ENCODE measurements at regions not wholly inside any gene's neighbourhood (a gene's known extent, or its start where the extent isn't known, plus 50 kb on each side); places are given as distances from the start of the nearest gene placed in this dataset.

DNA sequence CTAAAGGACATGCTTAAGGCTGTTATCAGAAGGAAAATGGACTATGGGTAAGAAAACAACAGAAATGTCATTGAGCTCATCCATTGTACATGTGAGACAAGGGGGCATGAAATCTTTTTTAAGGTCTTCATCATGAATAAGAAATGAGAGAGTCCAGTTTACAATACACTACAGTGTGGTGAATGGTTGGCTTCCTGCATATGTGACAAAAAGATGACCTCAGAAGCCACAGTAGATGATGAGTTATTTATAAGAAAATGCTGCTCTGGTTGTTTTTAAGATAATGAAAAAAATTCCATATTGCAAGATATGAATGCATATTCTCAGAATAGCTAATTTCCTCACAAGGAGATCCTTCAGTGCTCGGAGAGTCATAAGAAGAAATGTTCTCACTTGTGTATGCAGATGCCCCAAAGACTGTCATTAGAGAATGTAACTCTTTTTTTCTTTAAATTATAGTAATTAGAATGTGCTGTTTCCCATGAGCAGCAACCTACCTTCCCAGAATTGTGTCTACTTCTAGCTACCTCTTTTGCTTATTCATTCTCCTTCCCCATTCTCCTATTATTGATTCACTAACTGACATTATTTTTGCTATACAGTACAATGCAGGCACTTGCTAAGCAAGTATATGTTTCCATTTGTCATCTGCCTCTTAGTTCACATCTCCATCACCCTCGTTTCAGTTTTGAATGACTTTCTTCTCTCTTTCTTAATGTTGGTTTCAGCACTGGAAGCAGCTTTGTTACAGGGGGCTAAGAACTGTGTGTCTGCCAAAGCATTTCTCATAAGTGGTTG is 152.0 kb upstream of the PEX5L start:
- no peak for DNase-seq

DNA sequence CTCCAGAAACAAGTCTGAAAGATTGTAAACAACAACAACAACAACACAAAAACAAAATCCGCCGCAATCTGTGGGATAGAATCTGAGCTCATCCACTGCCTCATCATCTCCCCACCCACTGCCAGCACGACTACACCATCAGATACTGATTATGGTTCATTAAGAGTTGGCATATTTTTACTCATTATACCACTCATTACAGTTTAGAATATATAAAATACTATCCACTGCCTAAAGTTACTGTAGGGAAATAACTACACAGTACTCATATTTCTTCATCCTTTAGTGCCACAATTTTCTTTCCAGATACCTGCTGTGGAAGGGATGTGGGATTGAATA is 152.5 kb upstream of the PEX5L start:
- no peak for DNase-seq

DNA sequence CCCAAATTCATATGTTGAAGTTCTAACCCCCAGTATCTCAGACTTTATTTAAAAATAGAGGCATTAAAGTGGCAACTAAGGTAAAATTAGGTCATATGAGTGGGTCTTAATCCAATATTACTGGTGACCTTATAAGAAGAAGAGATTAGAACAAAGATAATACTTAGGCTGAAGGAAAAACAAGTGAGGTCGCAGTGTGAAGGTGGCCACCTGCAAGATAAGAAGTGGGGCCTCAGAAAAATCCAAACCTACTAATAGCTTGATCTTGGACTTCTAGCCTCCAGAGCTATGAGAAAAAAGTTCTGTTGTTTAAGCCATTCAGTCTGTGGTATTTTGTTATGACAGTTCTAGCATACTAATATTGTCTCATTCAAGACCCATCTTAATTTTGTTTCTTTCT is 159.9 kb upstream of the PEX5L start:
- no peak for DNase-seq

DNA sequence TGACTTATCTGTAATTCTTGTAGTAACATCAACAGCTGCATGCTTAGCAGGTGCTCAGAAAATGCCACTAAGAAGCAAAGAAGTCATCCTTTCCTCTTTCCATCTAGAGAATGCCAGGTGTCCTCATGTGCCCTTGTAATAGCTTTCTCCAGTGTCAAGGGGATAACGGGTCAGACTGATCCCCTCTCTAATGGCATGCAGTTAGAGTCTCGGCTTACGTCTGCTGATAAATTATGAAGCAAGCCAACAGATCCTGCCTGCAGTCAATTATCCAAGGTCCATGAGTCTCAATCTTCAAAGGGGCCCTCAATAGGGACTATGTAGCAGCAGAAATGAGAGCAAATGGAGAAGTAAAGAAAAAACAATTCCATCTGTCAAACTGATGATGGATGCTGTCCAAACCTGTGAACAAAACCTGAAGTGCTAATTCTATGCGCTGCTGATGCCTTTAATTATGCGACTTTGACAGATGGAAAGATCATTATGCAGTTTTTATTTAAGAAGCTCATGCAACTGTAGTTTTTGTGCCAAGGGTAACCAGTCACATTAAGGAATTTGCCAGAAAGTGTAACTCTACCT is 162.8 kb upstream of the PEX5L start:
- DNase-seq, result no peak

DNA sequence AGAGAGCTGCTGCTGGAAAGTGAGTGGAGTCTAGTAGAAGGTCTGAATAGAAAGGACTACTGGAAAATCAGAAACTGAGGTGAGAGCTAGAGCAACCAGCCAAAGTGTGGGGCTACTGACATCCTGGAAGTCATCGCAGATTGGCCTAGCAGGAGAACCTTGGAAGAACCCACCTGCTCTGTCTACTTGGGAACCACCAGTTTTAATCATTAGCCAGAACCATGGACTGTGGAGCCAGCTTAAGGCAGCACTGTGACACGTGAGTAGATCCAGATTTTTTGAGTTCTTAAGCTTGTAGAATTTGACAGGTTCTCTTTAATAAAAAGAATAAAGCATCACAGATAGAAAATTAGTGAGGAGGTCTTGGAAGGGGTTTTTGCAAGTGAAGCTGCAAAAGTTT is 179.1 kb upstream of the PEX5L start:
- no peak for DNase-seq

DNA sequence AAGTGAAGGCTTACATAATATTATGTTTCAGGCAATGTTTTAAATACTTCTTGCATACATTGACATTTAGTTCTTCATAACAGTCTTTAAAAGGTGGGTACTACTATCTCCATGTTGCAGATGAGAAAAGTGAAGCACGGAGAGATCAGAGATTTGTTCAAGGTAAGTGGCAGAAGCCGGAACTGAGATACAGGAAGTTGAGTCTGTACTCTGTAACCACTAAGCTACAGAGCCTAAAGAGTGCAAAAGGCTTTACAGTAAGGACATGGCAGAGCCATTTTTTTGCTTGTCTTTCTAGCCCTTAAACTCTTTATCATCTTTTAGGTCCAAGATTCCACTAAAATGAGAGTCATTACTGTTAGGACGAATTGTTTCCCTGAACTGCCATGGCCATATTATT is 186.5 kb upstream of the PEX5L start:
- no peak for DNase-seq

DNA sequence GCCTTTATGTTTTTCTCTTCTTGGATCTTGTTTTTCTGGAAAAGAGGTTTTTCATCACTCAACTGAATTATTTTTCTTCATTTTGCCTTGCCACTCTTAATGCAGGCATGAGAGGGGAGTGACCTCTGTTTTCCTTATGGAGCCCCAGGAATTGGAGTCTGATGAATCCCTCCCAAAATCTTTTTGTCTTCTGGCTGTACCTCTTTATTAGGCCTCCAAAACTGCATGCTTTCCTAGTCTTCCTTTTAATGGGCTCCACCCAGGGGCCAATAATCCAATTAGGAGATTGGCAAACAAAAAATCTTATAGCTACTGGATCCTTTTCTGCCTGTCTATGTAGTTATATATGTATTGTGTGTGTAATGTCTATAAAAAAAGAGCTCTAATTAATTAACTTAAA is 192.4 kb upstream of the PEX5L start:
- no peak for DNase-seq

DNA sequence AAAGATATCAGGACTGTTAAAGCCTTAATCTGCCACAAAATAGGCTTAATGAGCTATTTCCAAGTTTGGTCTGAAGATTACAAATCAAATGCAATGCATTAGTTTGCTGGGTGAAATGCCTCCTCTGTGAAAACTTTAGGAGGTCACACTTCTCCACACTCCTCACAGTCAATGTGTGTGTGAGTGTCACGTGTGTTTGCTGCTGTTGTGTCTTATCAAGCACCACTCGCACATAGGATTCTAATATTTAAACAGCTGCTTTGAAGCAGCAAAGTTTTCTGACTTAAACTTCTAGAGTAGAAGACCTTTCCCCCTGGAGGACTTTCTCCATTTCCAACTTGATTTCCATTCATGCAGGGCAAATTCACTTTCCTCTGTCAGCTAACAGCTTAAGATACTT is 203.2 kb upstream of the PEX5L start:
- DNase-seq, result no peak

DNA sequence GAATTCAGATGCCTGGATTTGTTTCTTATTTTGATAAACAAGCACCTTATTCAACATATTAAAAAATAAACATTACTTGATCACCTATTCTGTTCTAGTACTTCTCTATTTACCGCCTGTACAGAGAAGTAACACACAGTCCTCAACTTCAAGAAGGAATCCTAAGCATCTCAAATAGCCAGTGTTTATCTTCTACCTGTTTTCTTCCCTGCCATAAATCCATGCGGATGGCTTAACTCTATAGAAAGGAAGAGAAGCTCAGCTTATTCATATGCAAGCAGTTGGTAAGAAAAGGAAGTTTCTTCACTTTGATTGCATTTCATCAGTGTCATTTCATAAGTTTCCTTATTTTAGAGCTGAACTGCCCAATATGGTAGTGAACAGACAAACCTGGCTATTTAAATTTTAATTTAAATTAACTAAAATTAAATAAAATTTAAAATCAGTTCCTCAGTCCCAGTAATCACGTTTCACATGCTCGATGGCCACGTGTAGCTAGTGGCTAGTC is 210.0 kb upstream of the PEX5L start:
- no peak for DNase-seq

DNA sequence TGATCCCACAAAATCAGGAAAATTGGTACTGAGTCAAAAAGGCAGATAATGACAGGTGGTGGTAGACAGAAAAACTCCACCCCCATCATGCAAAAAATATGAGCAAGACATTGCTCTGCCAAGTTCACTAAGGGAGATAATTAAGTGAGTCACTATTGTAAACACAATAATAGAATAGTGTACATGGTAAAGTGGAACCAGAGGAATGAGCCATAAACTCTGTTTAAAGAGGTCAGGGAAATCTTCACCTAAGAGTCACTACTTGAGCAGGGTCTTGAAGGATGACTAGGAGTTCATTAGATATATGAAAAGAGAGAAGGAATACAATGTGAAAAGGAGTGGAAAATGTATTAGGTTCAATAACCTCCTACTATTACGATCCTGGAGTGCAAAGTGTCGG is 213.4 kb upstream of the PEX5L start:
- peak; percentile 17 for DNase-seq

DNA sequence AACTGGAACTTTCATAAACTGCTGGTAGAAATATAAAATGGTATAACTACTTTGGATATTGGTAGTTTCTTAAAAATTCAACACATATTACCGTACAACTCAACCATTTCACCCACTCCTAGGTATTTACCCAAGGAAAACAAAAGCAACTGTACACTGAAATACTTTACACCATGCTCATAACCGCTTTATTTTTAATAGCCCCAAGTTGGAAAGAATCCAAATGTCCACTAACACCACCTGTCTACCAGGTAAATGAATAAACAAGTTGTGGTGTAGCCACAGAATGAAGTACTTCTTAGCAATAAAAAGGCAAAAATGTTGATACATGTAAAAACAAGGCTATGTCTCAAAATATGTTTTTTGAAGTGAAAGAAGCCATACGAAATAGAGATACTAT is 215.9 kb upstream of the PEX5L start:
- peak; percentile 77 for DNase-seq

DNA sequence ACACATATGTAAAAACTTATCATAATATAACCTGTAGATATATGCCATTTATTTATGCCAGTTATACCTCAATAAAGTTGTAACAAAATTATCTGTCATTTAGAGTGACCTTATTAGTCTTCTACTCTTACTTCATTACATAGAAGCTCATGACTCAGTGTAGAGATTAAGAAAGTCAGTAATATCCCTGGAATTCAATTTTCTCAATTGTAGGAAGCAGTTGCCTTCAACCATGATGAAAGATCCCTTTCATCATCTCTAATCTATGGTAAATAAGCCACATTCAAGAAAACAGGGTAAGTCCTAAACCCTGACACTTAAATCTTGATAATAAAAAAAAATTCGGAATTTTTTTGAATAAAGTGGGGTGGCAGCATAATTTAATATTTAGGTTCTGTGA is 216.5 kb upstream of the PEX5L start:
- no peak for DNase-seq

DNA sequence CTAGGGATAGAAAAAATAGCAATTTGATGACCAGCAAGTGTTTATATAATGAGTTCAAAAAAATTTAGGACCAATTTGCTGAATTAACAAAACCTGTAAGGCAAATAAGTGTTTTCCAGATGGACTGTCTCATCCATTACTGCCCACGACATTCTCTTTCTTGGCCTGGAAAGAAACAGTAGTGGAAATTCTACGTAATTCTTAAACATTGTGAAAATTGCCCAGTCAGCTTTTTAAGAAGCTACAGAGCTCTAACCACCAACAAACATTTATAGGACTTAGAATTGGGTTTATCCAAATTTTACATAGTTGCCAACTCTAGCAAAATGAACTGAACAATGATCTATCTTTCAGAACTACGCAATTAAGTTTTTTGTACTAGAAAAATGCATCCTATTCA is 227.7 kb upstream of the PEX5L start:
- DNase-seq, result no peak

DNA sequence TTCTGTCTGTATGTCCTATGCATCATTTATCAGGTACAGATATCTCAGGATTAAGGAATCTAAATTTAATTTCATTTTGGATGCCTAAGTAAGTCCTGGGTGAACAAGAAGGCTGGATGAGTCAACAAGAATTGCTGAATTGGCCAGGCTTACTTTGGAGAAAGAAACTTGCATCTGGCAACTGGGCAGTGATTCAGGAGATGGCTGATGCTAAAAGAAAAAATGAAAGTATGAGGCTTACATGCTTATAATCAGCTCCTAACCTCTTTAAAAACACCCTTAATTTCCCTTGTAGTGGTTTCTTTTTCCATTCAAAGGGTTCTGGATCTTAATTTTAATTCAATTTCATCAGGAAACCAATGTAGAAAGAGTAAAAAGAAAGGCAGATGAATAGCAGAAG is 228.8 kb upstream of the PEX5L start:
- no peak for DNase-seq

DNA sequence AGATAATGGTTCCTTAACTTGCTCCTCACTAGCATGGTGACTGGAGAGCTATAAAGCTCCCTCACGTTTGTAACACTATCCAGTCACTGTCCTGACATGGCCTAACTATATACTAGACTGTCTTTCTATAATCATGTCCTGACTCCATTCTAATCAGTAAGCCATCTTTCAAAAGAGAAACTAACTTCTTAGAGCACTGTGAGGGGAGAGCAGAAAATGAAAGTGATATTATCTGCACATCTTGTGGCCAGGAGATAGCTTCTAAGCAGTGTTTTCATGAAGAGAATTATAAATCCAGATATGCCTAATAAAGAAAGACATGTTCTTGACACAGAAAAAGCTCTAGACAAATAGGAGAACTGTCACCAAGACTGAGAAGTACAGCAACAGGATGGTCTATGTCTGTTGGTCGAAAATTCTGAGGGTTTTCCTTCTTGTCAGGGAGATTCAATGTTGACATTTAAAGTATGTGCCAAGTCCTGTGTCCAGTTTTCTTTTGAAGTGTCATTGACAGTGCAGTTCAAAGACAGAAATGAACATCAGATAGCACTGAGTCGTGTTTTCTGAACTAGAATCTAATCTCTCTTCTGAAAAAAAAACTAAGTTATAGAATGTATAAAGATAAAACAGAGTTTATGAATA is 230.6 kb upstream of the PEX5L start:
- no peak for DNase-seq

DNA sequence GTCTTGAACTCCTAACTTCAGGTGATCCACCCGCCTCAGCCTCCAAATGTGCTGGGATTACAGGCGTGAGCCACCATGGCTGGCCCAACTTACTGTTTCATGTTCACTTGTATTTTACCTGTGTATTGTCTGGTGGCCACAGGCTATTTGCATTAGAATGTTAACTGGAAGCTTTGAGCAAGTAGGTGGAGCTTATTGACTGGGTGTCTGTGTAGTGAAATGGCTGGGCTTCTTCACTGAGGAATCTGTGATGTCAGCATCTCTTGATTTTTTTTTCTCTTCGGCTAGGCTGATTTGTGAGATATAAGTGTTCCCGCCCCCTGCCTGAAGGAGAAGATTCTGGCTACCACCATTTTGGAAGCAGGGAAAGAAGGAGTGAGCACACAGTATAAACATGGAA is 237.8 kb upstream of the PEX5L start:
- DNase-seq, result no peak

DNA sequence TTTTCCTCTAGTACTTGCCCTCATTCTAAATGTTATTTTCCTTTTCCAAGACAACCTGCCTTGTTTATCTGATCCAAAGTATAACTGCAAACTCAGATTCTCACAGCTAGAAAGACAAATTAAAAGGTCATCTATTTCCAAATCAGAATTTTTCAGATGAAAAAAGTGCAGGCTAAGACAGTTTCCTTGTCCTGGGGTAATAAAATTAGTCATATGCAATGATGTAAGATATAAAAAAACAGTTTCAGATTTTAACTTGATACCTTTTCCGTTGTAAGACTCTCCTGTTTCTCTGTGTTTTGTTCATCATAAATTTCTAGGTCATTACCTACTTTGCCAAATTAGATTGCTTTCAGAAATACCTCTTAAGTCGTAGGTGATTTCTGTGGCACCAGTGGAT is 238.4 kb upstream of the PEX5L start:
- no peak for DNase-seq

DNA sequence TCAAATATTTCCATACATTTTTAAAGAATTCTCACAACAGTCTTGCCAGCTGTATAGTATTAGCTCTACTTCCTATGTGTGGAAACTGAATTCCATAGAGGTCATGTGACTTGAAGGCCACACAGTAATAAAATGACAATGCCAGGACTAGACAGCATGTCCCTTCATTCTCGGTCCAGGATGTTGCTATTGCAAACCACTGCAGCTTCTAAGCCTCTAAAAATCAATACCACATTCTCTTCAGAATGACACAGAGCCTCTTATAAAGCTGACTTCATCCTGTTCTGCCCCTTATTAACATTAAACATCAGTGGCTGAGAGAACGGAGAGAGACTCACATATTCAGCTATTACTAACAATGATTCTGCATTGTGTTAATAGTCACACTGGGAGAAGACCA is 240.3 kb upstream of the PEX5L start:
- DNase-seq, result peak; percentile 74

DNA sequence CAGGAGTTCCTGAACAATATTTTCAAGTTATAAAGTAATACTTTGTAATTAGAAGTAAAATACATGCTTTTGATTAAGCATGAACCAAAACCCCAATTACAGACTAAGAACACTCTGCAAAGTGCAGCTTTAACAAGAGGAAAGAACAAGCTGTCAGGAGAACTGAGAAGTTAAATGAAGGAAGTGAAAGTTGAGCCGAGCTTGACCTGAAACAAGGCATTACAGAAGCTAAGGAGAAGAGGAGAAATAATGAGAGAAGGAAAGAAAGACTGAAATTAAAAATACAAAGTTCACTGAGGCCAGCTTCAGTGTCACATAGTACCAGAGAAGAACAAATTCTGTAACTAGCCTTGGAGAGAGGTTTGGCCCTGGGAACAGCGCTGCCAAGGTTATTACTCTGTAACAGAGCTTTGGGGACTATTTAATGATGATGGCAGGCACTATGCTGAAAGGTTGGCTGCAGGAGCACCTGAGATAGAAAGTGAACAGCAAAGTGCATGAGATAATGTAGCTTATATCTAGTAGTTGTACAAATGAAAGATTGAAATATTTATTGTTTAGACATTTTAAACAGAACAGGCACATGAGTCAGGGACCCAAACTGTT is 241.9 kb upstream of the PEX5L start:
- no peak for DNase-seq

DNA sequence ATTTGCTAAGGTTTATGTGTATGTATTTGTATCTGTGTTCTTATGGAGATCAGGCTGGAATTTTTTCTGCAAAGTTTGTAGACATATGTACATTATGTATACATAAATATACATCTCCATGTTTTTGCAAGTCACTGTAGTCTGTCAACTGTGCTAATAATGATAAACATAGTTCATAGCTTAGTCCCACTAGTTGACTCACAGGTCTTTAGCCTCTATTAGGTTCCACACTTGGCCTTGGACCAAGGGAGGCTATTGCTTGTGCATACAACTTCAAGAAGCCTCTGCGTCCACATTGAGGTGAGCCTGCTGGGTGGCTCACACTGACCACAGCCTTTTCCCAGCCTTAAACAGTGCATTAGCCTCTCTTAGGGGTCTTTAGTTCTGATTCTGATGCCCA is 243.8 kb upstream of the PEX5L start:
- DNase-seq, result peak; percentile 5

DNA sequence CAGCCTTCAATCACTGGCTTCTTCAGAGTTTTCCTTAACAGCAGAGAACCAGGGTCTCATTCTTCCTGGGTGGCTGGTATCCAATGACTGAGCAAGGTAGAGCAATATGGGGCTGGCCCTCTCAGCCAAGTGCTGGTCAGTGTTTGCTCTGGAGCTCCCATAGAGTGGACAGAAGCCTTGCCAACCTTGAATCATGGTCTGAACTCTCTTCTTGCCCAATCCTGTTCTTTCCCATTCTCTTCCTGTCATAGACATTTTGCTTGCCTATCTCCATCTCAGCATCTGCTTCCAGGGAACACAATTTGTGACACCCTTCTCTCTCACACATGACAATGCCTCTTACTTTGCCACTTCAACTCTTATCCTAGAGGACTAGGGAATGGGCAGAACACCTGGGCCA is 245.6 kb upstream of the PEX5L start:
- DNase-seq, result no peak

DNA sequence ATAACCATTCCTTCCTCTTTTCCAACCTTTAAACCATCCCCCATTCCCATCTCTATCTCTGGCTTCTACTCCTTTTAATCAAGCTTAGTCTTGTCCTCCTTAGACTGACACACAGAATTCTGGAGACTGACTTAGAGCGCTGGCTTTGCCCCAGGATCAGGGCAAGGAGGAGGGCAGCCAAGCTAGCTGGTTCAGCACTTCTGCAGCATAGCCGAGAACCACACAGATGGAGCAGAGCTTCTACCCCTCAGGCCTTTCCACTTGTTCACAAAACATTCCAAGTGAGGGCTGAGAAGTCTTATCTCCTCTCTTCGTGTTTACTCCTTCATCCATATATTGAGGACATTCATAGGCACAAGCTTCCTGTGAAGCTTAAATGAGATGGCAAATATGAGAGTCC is 246.5 kb upstream of the PEX5L start:
- DNase-seq, result no peak

DNA sequence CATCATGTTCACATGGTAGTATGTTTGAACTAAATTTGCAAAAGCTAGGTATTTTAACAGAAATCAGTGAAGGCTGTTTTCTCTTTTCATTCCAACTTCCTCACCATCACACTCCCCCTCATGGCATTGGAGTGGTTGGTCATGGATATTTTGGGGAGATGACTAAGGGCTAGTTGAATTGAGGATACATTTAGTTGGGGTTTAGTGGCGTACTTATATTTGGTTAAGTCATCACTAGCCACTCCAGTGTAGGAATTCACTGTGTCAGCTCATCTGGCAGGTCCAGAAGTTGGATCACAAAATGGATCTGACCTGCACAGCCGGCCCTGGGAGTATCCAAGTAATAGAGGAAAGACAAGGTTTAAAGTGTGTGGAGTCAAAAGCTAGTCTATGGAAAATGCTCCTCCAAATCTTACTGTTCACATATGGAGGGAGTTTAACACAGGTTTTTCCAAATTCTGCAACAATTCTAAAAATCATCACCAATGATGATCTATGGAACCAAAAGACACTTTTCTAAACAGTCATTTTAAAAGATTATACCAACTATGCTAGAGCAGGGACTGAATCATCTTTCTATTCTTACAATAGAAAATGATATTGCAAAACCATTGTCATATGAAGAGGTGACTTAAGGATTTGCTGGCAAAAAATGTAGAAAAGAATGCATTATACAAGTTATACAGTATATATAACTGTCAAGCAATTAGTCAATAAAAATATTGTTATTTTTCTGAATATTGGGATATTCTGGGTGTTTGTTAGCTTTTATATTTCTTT is 247.8 kb upstream of the PEX5L start:
- no peak for DNase-seq
